ENCODE measurements at regions not wholly inside any gene's neighbourhood (a gene's known extent, or its start where the extent isn't known, plus 50 kb on each side); places are given as distances from the start of the nearest gene placed in this dataset.

DNA sequence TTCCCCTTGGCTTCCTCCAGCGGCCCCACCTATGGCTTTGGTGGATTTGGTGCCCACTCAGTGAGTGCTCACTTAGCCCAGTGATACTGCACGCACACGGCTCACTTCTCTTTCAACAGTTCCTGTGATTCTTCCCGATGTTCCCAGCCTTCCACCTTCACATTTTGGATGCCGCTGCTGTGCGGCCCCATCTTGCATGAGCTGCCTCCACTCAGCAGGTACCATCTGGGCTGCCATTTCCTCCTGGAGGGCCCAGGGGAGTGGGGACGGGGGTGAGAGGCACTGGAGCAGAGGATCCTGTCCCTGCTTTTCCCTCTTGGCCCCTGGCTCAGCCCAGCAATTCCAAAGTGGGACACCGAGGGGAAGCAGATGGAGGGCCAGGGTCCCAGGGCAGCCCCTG is 323.3 kb upstream of the ZNF32 start:
- peaks cover 27% of the 10 kb centered on the region for H3K27me3 Mint-ChIP-seq
- no peak overlapping the region for H3K27ac Mint-ChIP-seq
- H3K4me3 Mint-ChIP-seq: no peak overlapping the region
- no peak for DNase-seq
- ATAC-seq: no peak
- no peaks in the 10 kb centered on the region for H3K9me3 ChIP-seq (ENCODE audit: control insufficient read depth, low read length, poor library complexity, severe bottlenecking)
- H3K4me1 Mint-ChIP-seq: peaks cover 4% of the 10 kb centered on the region
- H3K36me3 Mint-ChIP-seq (ENCODE audit: low read depth): no peaks in the 10 kb centered on the region

DNA sequence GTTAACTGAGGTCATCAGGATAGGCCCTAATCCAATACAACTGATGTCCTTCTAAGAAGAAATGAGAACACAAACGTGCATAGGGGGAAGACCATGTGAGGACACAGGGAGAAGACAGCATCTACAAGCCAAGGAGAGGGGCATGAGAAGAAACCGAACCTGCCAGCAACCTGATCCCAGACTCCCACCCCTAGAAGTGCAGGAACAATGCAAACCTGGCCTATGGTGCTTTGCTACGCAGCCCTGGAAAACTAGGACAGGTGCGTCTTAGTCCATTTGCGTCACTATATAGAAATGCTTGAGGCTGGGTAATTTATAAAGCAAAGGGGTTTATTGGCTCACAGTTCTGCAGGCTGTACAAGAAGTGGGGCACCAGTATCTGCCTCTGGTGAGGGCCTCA is 322.6 kb upstream of the ZNF32 start:
- Mint-ChIP-seq H3K27me3 (peaks cover 28% of the 10 kb centered on the region), H3K4me1 (peaks cover 4% of the 10 kb centered on the region), H3K27ac (no peak overlapping the region), H3K36me3 (ENCODE audit: low read depth) (no peaks in the 10 kb centered on the region), H3K4me3 (no peak overlapping the region)
- ATAC-seq (no peak), DNase-seq (no peak)
- H3K9me3 ChIP-seq (ENCODE audit: control insufficient read depth, low read length, poor library complexity, severe bottlenecking): no peaks in the 10 kb centered on the region

DNA sequence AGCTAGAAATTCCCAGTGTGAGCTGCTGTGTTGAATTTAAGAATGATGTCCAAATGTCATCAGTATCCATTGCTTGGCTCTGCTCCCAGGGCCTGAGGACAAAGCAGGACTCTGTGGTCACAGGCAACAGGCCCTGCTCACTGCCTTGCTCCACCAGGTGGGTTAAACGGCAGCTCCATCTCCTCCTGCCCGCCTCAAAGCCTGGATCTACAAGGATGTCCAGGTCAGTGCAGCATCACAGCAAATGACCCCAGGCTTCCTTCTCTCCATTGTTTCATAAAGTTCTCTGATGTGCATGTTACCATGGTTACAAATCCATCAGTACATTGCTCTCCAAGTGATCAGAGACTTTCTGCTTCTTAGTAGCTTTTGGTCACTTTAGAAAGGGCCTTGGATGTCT is 322.0 kb upstream of the ZNF32 start:
- Mint-ChIP-seq H3K27me3 (peaks cover 33% of the 10 kb centered on the region), H3K4me1 (peaks cover 2% of the 10 kb centered on the region), H3K4me3 (no peak overlapping the region), H3K36me3 (ENCODE audit: low read depth) (no peaks in the 10 kb centered on the region), H3K27ac (no peak overlapping the region)
- DNase-seq (no peak), ATAC-seq (no peak)
- H3K9me3 ChIP-seq (ENCODE audit: control insufficient read depth, low read length, poor library complexity, severe bottlenecking): no peaks in the 10 kb centered on the region

DNA sequence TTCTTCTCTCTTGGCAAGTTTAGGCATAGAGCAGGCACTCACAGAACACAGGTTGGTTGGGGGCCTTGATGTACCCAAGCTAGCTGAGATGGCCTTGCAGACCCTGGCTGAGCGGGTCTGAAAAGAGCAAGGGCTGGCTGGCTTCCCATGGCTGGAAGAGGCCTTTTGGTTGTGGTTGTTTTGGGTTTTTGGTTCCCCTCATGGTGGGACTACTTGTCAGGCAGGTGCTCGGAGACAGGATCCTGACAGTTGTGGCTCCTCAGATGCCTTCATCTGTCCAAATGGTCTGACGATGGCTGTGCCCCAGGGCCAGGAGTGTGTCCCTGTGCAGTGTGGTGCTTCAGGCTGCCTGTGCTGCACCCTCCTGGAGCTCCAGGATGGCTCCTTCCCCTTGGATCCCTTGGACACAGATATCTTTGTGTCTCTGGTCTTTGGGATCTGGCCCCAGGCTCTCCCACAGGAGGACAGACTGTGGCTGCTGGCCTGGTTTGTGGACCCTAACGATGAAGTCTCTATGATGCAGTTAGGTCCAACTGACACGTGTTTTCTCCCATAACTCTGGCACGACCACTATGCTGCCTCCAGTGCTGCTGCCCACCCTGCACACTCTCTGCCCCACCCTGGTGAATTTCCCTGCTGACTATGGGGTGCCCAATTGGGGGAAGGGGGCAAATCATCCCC is 321.5 kb upstream of the ZNF32 start:
- no peak overlapping the region for H3K27ac Mint-ChIP-seq
- H3K4me3 Mint-ChIP-seq: no peak overlapping the region
- ATAC-seq: no peak
- H3K9me3 ChIP-seq (ENCODE audit: control insufficient read depth, low read length, poor library complexity, severe bottlenecking): no peaks in the 10 kb centered on the region
- peaks cover 5% of the 10 kb centered on the region for H3K4me1 Mint-ChIP-seq
- H3K36me3 Mint-ChIP-seq (ENCODE audit: low read depth): no peaks in the 10 kb centered on the region
- peaks cover 39% of the 10 kb centered on the region for H3K27me3 Mint-ChIP-seq
- DNase-seq: no peak

DNA sequence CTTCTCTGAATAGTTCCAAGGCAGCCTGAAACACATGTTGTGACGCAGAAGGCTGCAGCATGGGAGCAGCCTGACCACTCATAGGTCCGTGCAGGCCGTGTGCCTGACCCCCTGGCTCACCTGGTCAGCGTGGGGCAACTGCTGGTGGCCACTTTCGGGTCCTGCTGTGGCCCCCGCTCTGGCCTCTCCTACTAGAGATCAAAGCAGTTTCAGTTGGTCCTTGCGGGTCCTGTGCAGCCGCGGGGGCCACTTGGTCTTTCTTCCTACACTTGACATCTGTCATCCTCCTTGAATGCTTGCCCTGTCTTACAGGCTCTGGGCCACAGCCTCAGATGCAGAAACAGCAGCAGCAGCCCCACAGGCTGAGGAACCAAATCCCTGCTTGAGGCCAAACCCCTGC is 320.8 kb upstream of the ZNF32 start:
- H3K27me3 Mint-ChIP-seq: peaks cover 46% of the 10 kb centered on the region
- no peaks in the 10 kb centered on the region for H3K36me3 Mint-ChIP-seq (ENCODE audit: low read depth)
- H3K4me1 Mint-ChIP-seq: peaks cover 7% of the 10 kb centered on the region
- ATAC-seq: no peak
- DNase-seq: no peak
- H3K4me3 Mint-ChIP-seq: no peak overlapping the region
- no peaks in the 10 kb centered on the region for H3K9me3 ChIP-seq (ENCODE audit: control insufficient read depth, low read length, poor library complexity, severe bottlenecking)
- no peak overlapping the region for H3K27ac Mint-ChIP-seq

DNA sequence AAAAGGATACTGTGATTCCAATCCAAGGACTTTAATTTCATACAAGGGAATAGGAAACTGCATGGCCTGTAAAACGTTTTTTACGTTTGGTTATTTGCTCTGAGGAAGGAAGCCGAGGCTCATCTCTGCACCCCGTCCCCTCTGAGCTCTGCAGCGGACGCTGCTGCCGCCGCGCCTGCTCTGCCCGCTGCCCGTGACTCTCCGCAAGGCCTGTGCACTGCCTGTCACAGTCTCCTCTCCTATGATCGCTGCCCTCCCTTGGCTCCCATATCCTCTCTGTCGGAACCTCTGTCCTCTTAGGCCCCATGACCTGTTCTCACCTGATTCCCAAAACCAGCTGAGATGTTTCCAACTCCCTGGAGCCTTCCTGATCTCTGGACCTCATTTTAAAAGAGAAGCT is 320.3 kb upstream of the ZNF32 start:
- DNase-seq (no peak), ATAC-seq (no peak)
- Mint-ChIP-seq H3K4me1 (peaks cover 7% of the 10 kb centered on the region), H3K27ac (no peak overlapping the region), H3K4me3 (no peak overlapping the region), H3K27me3 (peaks cover 51% of the 10 kb centered on the region), H3K36me3 (ENCODE audit: low read depth) (no peaks in the 10 kb centered on the region)
- H3K9me3 ChIP-seq (ENCODE audit: control insufficient read depth, low read length, poor library complexity, severe bottlenecking): no peaks in the 10 kb centered on the region

DNA sequence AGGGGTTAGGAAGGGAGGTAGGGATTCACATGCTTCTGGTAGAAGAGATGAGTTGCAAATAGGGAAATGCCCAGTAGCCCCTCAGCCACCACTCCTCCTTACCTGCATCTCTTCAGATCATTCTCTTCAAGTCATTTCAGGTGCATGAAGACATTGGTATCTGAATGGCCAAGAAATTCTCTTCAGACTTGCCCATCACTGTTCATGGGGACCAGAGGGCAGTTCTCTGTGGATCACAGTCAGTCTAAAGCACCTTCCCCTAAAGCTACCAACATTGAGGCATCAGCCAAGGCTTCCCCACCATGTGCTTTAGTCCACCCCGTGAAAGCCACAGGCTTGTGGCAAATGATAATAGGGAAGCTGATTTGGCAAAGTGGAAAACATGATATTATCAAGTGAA is 319.4 kb upstream of the ZNF32 start:
- H3K27ac Mint-ChIP-seq: no peak overlapping the region
- DNase-seq (no peak), ATAC-seq (no peak)
- H3K4me3 Mint-ChIP-seq: no peak overlapping the region
- H3K4me1 Mint-ChIP-seq: peaks cover 7% of the 10 kb centered on the region
- H3K36me3 Mint-ChIP-seq (ENCODE audit: low read depth): no peaks in the 10 kb centered on the region
- H3K27me3 Mint-ChIP-seq: peaks cover 56% of the 10 kb centered on the region
- H3K9me3 ChIP-seq (ENCODE audit: control insufficient read depth, low read length, poor library complexity, severe bottlenecking): no peaks in the 10 kb centered on the region

DNA sequence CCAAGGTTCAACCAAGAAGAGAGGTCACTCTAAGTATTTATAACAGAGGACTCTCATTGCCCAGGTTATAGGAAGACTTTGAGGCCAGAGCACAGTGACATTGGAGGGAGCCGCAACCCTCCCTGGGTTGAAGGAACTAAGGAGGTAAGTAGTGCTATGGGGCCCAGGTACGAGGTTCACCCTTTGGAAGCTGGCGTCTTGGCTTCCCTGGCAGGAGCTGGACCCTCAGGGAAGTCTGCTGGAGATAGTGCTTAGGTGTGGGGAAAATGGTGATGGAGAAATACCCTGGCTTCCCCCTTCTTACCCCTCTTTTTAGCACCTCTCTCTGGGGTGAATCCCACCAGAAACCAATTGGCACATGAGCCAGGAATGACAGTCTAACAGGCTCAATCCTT is 317.9 kb upstream of the ZNF32 start:
- Mint-ChIP-seq H3K27me3 (peaks cover 66% of the 10 kb centered on the region), H3K4me3 (no peak overlapping the region), H3K27ac (no peak overlapping the region), H3K36me3 (ENCODE audit: low read depth) (no peaks in the 10 kb centered on the region), H3K4me1 (peaks cover 7% of the 10 kb centered on the region)
- no peaks in the 10 kb centered on the region for H3K9me3 ChIP-seq (ENCODE audit: control insufficient read depth, low read length, poor library complexity, severe bottlenecking)
- DNase-seq: no peak
- ATAC-seq: no peak

DNA sequence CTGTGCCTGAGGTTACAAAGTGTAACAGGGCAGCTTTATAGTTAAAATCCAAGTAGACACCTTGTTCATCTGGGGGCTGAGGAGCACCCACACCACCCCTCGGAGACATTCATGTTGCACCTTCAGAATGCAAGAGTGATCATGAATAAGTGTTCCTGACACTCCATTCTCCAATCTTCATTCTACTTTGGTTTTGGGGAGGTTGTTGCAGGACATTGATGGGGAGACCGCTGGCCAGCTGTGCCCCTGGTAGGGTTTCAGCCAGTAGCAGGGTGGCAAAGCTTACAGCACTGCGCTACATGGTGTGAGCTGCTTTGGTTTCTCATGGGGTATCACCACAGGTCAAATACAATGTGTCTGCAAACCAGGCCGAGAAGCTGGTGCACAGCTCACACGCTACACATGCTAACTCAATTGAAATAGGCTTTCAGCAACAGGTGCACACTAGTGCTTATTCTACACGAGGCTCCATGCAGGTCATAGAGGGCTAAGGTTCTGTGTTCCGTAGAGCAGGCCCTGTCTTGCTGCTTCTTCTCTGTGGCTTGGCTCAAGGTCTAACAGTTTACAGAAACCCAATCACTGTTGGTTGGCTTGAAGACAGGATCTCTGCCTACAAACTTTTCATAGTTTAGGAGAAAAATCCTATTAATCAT is 317.4 kb upstream of the ZNF32 start:
- ATAC-seq (no peak), DNase-seq (no peak)
- no peaks in the 10 kb centered on the region for H3K36me3 Mint-ChIP-seq (ENCODE audit: low read depth)
- H3K27ac Mint-ChIP-seq: no peak overlapping the region
- peaks cover 7% of the 10 kb centered on the region for H3K4me1 Mint-ChIP-seq
- no peak overlapping the region for H3K4me3 Mint-ChIP-seq
- H3K27me3 Mint-ChIP-seq: peaks cover 66% of the 10 kb centered on the region
- no peaks in the 10 kb centered on the region for H3K9me3 ChIP-seq (ENCODE audit: control insufficient read depth, low read length, poor library complexity, severe bottlenecking)

DNA sequence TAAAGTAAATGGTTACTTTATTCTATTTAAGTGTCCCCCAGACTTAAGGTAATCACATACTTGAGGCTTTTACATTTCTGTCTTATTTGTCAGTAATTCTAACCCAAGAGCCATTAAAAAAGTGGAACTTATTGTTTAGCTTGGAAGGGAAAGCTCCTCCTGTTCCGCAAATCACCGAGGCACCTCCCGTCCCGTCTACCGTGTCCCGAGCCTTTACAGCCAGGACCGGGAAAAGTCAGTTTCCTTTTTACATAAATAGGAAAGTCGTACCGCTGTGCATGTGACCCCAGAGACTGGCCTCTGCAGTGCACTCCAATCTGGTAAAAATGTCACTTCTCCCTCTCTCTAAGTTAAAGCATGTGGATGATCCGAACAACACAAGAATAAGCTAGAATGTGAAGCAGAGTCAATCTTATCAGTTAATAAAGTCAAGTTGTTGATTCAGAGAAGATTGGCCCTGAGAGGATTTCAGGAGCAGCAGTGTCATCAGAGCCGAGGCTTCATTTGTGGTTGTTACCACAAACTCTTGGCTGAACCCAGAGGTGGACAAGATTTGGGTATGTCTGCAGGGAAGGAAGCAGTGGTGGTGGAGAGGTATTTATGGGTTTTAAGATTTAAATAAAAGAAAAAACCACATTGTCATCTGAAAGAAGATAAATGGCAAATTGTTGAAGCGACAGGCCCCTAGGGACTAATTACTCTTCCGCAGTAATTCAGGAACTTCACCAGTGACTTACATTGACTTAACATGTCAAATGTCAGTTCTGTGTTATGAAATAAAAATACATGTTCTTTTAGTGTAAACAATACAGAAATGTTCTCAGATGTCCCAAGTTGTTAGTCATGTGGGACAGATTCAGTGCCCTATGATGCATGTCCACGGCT is 316.6 kb upstream of the ZNF32 start:
- Mint-ChIP-seq H3K27ac (no peak overlapping the region), H3K27me3 (peaks cover 63% of the 10 kb centered on the region)

DNA sequence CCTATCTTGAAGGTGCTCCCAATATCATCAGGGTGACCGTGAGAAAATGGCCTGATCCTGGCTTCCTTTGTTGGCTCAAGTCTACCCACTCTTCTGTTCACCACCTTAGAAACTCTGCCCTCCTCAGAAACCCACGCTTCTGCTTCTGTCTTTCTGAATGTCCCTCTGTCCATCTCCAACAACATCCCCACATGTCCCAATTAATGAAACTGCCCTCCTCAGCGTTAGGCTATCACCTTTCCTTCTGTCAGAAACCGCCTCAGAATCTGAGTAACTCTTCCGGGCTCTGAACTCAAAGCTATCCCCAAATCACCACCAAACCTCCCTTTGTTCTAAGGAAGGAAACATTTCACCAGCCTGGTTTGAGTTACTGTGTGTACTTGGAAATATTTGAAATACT is 315.8 kb upstream of the ZNF32 start:
- Mint-ChIP-seq H3K4me1 (peaks cover 7% of the 10 kb centered on the region), H3K27me3 (peaks cover 63% of the 10 kb centered on the region), H3K4me3 (no peak overlapping the region), H3K27ac (no peak overlapping the region), H3K36me3 (ENCODE audit: low read depth) (no peaks in the 10 kb centered on the region)
- DNase-seq: no peak
- no peaks in the 10 kb centered on the region for H3K9me3 ChIP-seq (ENCODE audit: control insufficient read depth, low read length, poor library complexity, severe bottlenecking)
- ATAC-seq: no peak

More for the DNA sequence above, 316.6 kb upstream of the ZNF32 start:
- ATAC-seq (no peak), DNase-seq (no peak)
- no peaks in the 10 kb centered on the region for H3K9me3 ChIP-seq (ENCODE audit: control insufficient read depth, low read length, poor library complexity, severe bottlenecking)
- Mint-ChIP-seq H3K4me3 (no peak overlapping the region), H3K36me3 (ENCODE audit: low read depth) (no peaks in the 10 kb centered on the region), H3K4me1 (peaks cover 7% of the 10 kb centered on the region)

DNA sequence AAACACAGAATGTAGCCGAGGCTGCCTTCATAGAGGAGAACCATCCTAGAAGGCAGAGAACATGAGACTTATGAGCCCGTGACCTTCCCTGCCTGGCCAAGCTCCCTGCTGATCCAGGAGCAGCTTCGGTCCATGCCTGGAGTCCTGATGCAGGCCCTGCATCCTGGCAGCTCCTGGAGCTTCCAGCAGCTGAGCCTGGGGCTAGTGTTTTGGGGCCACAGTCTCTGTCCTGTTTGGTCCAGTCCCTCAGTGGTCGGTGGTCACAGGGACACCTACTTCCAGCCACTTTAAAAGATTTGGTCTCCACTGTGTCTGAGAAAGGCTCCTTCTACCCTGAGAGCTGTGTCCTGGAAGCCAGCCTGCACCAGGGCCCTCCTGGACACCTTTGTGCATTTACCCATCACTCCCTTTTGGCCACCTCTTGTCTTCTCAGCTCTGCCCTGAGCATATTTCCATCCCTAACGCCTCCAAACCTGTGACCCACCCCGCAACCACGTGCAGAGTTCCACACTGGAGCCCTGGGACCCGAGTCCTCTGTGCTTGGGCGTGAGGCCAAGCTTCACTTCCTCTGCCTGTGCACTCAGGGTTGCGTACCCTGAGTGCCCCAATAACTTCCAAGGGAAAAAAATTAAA is 315.2 kb upstream of the ZNF32 start:
- no peak for DNase-seq
- Mint-ChIP-seq H3K36me3 (ENCODE audit: low read depth) (no peaks in the 10 kb centered on the region), H3K4me1 (peaks cover 5% of the 10 kb centered on the region), H3K4me3 (no peak overlapping the region), H3K27me3 (peaks cover 60% of the 10 kb centered on the region), H3K27ac (no peak overlapping the region)
- ATAC-seq: no peak
- no peaks in the 10 kb centered on the region for H3K9me3 ChIP-seq (ENCODE audit: control insufficient read depth, low read length, poor library complexity, severe bottlenecking)

DNA sequence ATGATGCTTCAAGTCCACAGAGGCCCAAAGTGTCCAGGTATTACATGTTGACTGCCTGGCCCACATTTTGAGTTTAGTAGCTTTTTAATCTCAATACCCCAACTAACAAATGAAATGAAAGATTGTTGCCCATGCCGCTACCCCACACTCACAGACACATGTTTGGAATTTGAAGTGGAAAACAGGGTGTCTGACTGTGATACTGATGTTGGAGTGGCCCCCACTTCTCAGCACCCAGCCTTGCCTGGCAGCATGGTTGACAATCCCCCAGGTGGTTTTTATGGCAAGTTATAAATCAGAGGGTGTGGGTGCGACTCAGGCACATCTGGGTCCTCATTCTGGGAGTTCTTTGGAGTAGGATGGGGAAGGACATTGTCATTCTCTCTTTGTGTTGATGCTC is 314.7 kb upstream of the ZNF32 start:
- ATAC-seq: no peak
- peaks cover 5% of the 10 kb centered on the region for H3K4me1 Mint-ChIP-seq
- H3K27me3 Mint-ChIP-seq: peaks cover 63% of the 10 kb centered on the region
- no peak overlapping the region for H3K4me3 Mint-ChIP-seq
- no peaks in the 10 kb centered on the region for H3K9me3 ChIP-seq (ENCODE audit: control insufficient read depth, low read length, poor library complexity, severe bottlenecking)
- no peak for DNase-seq
- no peaks in the 10 kb centered on the region for H3K36me3 Mint-ChIP-seq (ENCODE audit: low read depth)
- no peak overlapping the region for H3K27ac Mint-ChIP-seq

Measured in T-helper 17 cell (primary cell).